Panc1 (cell line): ENCODE measurements at regions not wholly inside any gene's neighbourhood (a gene's known extent, or its start where the extent isn't known, plus 50 kb on each side); places are given as distances from the start of the nearest gene placed in this dataset.

Experiments
- CTCF ChIP-seq: fragments of 450-650 bp; IDR thresholded peaks from 2 replicates; pipeline ENCODE4 v1.5.1; 2017; ENCODE audit warnings: mild to moderate bottlenecking
- POLR2AphosphoS5 ChIP-seq: IDR thresholded peaks from 2 replicates; pipeline ENCODE4 v1.6.1; 2012; ENCODE audit warnings: mild to moderate bottlenecking, low read depth, low read length, moderate library complexity
- SIN3A ChIP-seq: IDR thresholded peaks from 2 replicates; pipeline ENCODE4 v1.6.1; 2012; ENCODE audit warnings: low read depth, mild to moderate bottlenecking, low read length, moderate library complexity, borderline replicate concordance; ENCODE audit not compliant: insufficient read depth

- TF ChIP-seq CTCF (no peak), SIN3A (no peak), POLR2AphosphoS5 (no peak)
Measured at GRCh38 chr6:85912582-85912981, 269.9 kb upstream of the SYNCRIP start.
